ENCODE measurements at regions not wholly inside any gene's neighbourhood (a gene's known extent, or its start where the extent isn't known, plus 50 kb on each side); places are given as distances from the start of the nearest gene placed in this dataset.

- intact Hi-C loops (cut with DNase I; ENCODE audit: low total_unique reads), result no loop called here
- Histone ChIP-seq H3K27ac (no peak overlapping the region), H3K27me3 (replicated peaks in 1 of 7) (peaks cover 0 to 31% (median 8%) of the 10 kb centered on the region in 7 donors), H3K4me3 (no peak overlapping the region), H3K9me3 (no peaks in the 10 kb centered on the region), H3K4me1 (peaks cover 0 to 30% (median 8%) of the 10 kb centered on the region in 6 donors), H3K36me3 (no peaks in the 10 kb centered on the region)
- DNase-seq, result no peak
- WGBS, 5 donors, result 74 to 86% (median 76%) methylated on average over 1 of the region's 1 CpG
- TF ChIP-seq POLR2A (IDR thresholded peaks at IDR 0.05) (no peak), CTCF (IDR thresholded peaks at IDR 0.05 in 8 of 11, conservative IDR thresholded peaks at IDR 0.05 in 3 of 11) (no peak), POLR2AphosphoS5 (IDR thresholded peaks at IDR 0.05) (no peak)
These were observed 152.3 kb downstream of the OR2B2 start for GRCh38 chr6:27759930-27760329.

- no peak for DNase-seq
- intact Hi-C loops (cut with DNase I; ENCODE audit: low total_unique reads), result no loop called here
- Histone ChIP-seq H3K27me3 (replicated peaks in 1 of 7) (peaks cover 0 to 31% (median 8%) of the 10 kb centered on the region in 7 donors), H3K36me3 (no peaks in the 10 kb centered on the region), H3K27ac (no peak overlapping the region), H3K9me3 (no peaks in the 10 kb centered on the region), H3K4me1 (peaks cover 0 to 43% (median 19%) of the 10 kb centered on the region in 6 donors), H3K4me3 (no peak overlapping the region)
- TF ChIP-seq POLR2AphosphoS5 (IDR thresholded peaks at IDR 0.05), result no peak
- no peak for TF ChIP-seq POLR2A (IDR thresholded peaks at IDR 0.05)
- TF ChIP-seq CTCF (IDR thresholded peaks at IDR 0.05 in 8 of 11, conservative IDR thresholded peaks at IDR 0.05 in 3 of 11), result no peak
- WGBS, 5 donors, result 85 to 92% (median 90%) methylated on average over 10 of the region's 10 CpGs
These were observed 153.7 kb downstream of the OR2B2 start for GRCh38 chr6:27758491-27758890.

- intact Hi-C loops (cut with DNase I; ENCODE audit: low total_unique reads), result no loop called here
- peaks cover 0 to 50% (median 20%) of the 10 kb centered on the region in 6 donors for H3K4me1 ChIP-seq
- peak overlapping the region; percentile 0 to 62 (median 28) for H3K4me3 ChIP-seq
- H3K27ac ChIP-seq, result peak overlapping the region in 1 of 8 donors; percentile 56
- DNase-seq, result peak; percentile 83
- TF ChIP-seq POLR2AphosphoS5 (IDR thresholded peaks at IDR 0.05), result peak in 2 of 3 donors; percentile 55 to 63
- TF ChIP-seq CTCF (IDR thresholded peaks at IDR 0.05 in 8 of 11, conservative IDR thresholded peaks at IDR 0.05 in 3 of 11), result no peak
- whole genome bisulfite sequencing, 5 donors, result 7 to 22% (median 15%) methylated on average over 17 to 30 of the region's 30 CpGs
- no peaks in the 10 kb centered on the region for H3K36me3 ChIP-seq
- peaks cover 0 to 27% (median 8%) of the 10 kb centered on the region in 7 donors for H3K27me3 ChIP-seq (replicated peaks in 1 of 7)
- H3K9me3 ChIP-seq, result no peaks in the 10 kb centered on the region
These were observed 154.9 kb downstream of the OR2B2 start for GRCh38 chr6:27757307-27757706.

- intact Hi-C loops (cut with DNase I; ENCODE audit: low total_unique reads), result no loop called here
- no peak for DNase-seq
- Histone ChIP-seq H3K36me3 (no peaks in the 10 kb centered on the region), H3K9me3 (no peaks in the 10 kb centered on the region), H3K27me3 (replicated peaks in 1 of 7) (peaks cover 0 to 17% (median 8%) of the 10 kb centered on the region in 7 donors), H3K4me3 (no peak overlapping the region), H3K27ac (peak overlapping the region in 2 of 8 donors; percentile 6 to 7), H3K4me1 (peaks cover 0 to 55% (median 20%) of the 10 kb centered on the region in 6 donors)
- 48 to 85% (median 66%) methylated on average over 4 of the region's 4 CpGs for WGBS, 5 donors
- TF ChIP-seq POLR2AphosphoS5 (IDR thresholded peaks at IDR 0.05) (no peak), CTCF (IDR thresholded peaks at IDR 0.05 in 8 of 11, conservative IDR thresholded peaks at IDR 0.05 in 3 of 11) (no peak), POLR2A (IDR thresholded peaks at IDR 0.05) (no peak)
These were observed 156.4 kb downstream of the OR2B2 start for GRCh38 chr6:27755768-27756167.
